ENCODE measurements at regions not wholly inside any gene's neighbourhood (a gene's known extent, or its start where the extent isn't known, plus 50 kb on each side); places are given as distances from the start of the nearest gene placed in this dataset.

DNA sequence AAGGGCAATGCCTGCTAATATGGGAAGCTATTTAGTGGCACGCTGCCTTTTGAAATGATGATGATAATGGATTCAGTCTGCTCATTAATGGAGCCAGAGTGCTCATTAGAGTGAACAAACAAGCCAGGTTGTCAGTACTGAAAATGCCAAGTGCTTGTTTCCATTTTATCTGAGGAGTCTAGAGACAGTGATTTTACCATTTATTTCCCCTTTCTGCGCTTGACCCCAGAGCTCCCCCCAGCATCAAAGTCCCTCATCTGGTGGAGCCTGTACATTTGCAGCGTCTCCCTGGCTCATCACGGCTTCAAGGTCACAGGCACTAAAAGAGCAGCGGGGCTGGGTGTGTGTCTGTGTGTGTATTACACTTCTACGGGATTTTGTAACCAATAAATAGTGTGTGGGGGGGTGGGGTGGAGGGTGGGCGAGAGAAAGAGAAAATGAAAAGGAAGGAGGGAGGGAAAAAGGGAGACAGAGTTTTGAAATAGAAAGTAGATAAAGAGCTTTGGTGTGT, 553.8 kb downstream of the TFEC start:
- TF ChIP-seq POLR2A (IDR thresholded peaks at IDR 0.05): no peak
- TF ChIP-seq, protein P1, sequence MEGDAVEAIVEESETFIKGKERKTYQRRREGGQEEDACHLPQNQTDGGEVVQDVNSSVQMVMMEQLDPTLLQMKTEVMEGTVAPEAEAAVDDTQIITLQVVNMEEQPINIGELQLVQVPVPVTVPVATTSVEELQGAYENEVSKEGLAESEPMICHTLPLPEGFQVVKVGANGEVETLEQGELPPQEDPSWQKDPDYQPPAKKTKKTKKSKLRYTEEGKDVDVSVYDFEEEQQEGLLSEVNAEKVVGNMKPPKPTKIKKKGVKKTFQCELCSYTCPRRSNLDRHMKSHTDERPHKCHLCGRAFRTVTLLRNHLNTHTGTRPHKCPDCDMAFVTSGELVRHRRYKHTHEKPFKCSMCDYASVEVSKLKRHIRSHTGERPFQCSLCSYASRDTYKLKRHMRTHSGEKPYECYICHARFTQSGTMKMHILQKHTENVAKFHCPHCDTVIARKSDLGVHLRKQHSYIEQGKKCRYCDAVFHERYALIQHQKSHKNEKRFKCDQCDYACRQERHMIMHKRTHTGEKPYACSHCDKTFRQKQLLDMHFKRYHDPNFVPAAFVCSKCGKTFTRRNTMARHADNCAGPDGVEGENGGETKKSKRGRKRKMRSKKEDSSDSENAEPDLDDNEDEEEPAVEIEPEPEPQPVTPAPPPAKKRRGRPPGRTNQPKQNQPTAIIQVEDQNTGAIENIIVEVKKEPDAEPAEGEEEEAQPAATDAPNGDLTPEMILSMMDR (IDR thresholded peaks at IDR 0.05): no peak

All from suprapubic skin (tissue), 3 donors.